Smooth muscle cell of the brain vasculature (primary cell): ENCODE measurements at regions not wholly inside any gene's neighbourhood (a gene's known extent, or its start where the extent isn't known, plus 50 kb on each side); places are given as distances from the start of the nearest gene placed in this dataset.

Experiments
- DNase-seq: peaks from one replicate; pipeline ENCODE4 v3.0.0-alpha.2; 2012; ENCODE audit warnings: low read depth, low spot score

DNA sequence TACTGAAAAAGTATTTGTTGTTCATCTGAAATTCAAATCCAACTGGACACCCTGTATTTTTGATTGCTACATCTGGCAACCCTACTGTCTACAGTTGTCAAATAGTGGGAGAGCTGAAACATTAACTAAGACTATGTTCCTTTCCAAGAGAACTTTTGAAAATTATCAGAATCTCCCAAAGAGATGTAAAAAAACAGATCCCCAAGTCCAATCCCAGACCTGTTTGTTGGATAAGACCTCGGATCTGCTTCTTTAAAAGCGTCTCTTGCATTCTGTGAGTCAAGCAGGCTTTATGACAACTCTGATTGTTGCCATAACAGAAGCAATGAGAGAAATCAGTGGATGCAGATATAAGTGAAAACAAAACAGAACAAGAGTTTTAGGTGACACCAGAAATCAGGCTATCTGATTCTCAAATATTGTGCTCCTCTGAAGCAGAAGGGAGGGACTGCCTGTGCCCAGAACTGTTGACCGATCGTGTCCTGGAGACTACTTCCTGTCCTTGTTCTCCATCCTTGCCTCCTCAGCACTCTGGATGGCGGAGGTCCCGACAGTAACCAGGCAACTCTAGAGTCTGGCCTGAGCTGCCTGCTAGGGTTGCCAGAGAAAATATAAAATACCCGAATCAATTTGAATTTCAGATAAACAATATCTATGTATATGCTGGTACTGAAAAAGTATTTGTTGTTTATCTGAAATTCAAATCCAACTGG is 853.8 kb downstream of the MAFB start:
- no peak for DNase-seq

DNA sequence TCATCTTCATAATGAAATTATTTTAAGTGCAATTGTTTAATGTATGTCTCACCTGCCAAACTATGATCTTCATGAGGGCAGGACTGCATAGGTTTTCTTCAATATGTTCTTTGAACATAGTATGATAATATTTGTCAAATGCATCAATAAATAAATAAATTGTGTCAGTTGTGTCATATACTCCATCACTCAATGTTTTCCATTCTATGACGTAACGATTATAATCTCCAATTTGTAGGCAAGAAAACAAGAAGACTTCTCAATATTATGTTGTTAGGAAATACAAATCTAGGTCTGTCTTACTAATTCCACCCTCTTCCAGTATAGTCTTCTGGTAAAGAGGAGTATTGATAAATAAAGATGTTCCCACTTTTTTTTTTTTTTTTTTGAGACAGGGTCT is 858.1 kb downstream of the MAFB start:
- no peak for DNase-seq

DNA sequence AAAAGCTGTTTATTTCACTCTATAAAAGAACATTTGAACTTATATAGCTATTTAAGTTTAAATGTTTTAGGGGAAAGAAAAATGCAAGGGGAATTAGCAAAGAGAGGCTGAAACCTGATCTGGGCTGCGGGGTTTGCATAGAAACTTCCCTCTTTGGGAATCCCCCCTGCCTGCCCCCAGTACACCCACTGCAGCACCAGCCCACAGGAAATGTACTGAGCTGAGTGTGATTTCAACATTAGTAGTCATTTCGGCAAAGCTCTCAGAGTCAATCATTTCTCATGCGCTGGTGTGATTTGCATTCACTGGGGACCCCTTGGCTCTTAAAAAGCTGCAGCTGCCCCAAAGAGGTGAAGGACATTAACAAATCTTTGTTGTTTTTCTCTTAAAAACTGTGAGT is 859.4 kb downstream of the MAFB start:
- no peak for DNase-seq

DNA sequence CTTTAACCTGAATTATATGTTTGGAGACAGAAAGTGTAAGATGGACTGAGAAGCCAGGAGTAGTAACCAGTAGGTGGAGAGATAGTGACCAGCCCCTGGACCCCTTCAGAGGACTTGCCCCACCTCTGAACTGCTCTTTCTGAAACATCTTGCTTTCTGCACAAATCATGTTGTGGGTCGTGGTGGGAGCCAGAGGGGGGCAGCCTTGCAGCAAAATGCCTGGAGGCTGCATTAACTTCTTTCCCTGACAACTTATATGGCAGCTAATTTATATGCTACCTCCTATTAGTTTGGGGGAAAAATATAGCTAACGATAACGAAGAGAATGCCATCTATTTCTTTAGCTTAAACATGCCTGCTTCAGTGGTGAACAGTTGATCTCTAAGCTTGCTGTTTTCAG is 859.8 kb downstream of the MAFB start:
- DNase-seq: no peak

DNA sequence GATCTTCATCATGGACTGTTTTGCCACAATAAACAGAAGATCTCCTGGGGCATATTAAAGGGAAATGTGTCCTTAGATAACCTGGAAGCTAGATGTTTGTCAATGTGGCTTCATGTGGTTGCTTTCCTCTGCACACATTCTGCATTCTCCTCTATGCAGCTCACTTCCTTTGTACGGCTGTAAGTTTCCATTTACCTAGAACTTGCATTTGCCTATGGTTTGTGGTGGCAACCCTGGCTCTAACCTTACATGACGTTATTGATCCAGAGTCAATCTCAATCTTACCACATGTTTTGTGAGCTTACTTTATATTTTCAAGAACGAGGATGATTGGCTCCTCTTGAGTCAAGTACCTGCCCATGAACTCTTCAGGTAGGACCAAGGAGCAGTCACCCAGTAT is 863.1 kb downstream of the MAFB start:
- DNase-seq: no peak

DNA sequence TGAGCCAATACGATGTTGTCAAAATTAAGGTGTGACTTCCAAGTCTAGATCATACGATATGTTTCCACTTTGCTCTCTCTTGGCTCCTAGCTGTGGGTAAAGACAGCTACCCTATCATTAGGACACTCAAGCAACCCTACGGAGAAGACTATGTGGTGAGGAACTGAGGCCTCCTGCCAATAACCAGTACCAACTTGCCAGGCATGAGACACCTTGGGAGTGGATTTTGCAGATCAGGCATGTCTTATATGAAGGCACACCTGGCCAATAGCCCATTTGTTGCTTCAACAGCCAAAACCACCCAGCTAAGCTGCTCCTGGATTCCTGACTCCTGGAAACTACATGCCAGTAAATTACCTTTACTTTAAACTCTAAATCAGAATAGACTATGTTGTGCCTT is 863.4 kb downstream of the DHX35 start:
- no peak for DNase-seq

DNA sequence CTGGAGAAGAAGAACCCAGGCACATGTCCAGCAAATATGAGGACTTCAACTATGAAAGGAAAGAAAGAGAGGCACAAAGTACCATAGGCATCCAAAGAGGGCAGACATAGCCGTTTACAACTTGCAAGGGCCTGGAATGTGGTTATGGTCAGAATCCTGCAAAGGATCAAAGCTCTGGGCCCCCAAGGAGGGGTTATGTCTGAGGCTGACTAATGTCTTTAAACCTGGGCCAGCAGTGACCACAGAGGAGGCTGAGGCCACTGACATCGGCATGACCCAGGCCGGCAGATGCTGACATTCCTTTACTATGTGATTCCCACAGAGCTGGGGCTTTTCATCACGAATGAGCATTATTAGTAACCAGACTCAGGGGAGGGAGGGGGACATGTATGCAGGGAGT is 861.1 kb downstream of the DHX35 start:
- DNase-seq: peak; percentile 83

DNA sequence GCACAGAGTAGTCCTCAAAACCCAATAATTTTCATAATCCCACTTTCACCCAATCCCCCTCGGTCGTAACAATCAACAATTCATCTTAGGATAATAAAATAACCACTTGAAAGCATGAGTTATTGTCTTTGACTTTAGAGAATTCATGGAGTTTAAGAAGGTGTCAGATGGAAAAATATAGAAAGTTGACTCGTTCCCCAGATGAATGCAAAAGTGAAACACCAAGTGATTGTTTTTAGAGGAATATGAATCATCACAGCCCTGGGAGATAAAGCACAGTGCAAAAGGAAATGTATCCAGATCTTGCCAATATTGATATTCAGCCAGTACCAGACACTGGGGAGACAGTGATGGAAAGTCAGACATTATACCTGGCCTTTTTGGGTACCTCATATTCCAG is 860.5 kb downstream of the DHX35 start:
- DNase-seq: peak; percentile 18

DNA sequence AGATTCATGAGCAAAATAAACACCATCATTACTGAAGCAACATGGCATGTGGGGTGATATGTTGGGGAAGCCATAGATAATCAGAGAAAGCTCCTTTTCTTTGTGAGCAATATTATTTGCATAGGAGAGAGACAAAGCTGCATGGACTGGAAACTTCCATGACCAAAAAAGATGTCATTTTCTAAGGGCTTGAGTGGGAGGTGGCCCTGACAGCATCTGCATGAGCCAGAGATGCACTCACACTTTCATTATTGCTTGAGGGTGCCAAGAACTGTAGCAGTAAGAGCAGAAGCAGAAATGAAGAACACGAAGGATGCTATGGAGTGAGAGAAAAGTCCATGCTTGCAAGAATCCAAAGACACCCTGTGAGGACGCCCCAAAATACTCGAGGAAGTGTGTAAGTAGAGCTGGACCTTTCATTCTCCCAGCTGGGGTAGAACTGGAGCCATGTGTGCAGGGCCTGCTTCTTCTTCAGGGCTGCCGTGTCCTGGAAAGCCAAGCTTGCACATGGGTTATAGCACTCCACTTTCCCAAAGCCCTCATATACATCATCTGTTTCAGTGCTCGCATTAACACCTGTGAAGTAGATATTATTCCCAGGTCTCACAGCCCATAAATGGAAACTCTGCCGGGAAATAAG is 851.2 kb downstream of the DHX35 start:
- DNase-seq: no peak

DNA sequence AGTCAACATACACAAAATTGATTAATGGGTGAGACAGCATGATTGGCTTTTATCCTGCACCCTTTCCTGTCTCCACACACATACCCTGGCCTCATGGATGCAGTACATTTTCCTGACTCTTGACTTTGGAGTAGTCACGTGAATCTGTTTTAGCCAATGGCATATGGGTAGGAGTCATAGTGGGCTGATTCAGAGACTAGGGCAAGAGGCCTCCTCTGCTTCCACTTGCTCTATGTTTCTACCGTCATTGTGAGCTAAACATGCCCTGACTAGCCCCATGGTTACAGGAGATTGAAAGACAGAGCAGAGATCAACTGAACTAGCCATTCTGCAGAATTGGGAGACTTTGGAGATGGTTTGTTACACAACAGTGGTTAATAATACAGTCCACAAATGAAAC is 850.0 kb downstream of the DHX35 start:
- no peak for DNase-seq

DNA sequence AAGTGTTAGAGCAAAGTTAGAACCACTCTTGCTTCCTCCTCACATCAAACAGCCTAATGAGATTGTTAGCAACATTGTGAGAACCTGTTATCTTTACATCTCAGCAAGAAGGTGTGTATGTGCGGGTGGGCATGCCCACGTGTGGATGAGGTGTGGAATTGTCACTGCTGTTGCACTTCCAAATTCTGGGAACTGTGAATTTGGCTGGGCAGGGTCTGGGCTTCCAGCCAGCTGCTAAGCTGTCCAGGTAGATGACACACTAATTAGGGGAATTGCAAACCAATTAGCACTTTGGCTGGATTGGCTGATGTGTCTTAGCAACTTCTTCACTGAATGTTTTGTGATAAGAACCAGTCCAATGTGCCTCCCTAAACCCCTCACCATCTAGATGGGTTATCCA is 848.2 kb downstream of the DHX35 start:
- DNase-seq: no peak

DNA sequence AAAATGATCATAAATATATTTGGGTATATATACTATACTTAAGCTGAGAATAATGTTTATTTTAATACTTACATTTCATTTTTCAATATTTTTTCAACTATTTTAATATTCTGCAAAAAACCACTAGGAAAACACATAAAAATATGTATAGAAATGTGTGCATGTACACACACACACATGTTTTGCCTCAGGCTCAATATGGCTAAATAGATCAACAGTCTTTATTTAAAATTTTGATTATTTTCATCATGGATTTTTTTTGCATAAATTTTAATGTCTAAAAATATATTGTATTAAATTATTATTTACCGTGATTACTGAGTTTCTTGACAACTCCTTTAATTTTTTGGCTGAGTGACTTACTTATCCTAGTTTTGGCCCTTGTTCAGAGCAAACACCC is 846.5 kb downstream of the DHX35 start:
- no peak for DNase-seq

DNA sequence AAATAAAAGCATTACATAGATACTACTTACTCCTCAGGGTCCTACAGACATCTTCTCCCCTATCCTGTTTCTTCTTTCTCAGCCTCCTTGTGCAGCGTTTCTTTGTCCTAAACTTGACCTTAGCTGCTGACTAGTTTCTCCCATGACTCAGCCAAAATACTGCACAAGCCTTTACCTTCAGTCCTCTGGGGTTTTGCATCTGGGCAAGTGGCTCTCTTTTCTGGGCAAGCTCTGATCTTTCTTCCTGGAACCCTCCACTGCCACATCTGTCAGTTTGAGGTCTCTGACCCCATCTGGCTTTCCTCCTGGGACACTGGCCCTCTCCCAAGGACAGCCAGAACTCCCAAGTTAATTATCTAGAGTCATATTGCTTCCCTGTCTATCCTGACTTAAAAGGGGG is 838.4 kb downstream of the DHX35 start:
- no peak for DNase-seq

DNA sequence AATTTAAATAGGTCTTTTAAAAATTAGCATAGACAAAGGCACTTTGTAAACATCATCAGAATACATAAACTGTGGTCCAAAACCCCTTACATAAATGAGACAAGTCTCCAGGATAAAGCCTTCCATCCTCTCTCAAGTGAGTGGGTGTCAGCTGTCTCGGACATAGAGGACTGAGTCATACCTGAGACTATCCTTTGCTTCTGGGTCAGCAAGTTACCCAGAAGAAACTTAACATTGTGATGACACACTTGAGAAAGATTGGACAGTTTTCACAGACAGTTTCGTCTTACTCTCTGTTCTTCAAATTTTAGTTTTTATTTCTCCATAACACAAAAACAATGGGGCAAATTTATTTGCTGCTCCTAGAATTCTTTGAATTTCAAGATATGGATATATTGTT is 838.0 kb downstream of the DHX35 start:
- no peak for DNase-seq

DNA sequence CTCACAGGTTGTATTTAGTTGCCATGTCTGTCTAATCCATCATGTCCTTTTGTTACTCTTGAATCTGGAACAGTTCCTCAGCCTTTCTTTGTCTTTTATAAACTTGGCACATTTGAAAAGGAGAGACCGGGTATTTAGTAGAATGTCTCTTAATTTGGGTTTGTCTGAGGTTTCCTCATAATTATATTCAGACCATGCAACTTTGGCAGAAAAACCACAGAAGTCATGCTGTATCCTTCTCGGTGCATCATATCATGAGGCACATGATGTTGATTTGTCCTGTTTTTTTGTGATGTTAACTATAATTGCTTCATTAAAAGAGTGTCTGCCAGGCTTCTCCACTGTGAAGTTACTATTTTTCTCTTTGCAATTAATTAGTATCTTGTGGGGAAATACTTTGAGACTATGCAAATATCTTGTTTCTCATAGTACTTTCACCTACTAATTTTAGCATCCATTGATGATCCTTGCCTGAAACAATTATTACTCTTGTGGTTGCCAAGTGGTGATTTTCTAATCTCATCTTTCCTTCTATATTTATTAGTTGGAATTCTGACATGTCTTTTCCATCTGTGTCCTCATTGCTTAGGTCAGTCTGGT is 837.3 kb downstream of the DHX35 start:
- no peak for DNase-seq

DNA sequence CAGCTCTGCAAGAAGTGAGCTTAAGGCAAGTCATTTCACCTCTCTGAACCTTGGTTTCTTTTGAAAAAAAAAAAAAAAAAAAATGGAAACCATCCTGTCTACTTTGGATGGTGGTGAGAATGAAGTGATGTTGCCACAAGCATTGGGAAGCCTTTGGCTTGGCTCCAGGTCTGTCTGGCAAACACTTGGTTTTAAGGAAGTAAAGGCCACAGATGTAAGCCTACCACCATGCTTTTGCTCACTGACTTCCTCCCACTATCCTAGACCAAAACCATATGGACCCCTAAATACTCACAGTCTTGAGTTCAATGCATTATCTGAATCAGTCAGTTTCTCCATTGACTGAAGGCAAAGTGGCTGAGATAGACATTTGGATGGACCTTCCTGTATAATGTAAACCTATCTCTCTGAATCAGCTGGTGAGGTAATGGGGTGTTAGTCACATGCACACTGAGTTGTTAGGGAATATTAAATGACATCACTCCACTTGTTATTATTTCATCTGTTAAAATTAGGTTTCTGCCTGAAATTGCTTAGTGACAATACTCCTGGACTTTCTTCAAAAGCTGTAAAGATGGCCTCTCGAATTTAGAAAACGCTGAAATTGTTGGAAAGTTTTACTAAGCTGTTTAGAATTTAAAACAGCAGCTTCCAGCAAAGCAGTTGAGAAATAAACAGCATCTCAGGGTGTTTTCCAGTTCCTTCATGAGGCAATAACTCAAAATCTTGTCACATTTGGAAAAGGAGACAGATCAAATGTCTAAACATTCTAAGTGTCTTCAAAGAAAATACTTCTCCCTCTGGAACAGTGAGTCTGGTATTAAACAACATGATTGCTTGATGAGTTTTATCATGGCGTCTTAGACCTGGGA is 833.5 kb downstream of the DHX35 start:
- no peak for DNase-seq

DNA sequence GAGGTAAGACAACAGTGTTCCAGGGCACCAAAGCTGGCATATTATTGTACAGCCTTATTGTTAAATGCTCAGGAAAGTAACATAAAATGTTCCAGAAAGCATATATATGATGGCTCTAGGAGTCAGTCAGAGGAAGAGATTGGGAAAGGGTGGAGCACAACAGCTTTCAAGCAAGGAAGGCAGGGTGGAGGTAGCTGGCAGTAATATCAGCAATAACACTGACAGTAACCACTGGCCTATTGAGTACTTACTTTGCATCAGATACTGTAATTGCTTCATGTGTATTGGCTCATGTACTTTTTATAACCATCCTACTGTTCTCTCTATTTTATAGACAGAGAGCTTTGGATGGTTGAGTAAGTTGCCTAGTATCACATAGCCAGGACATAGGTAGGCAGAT is 830.2 kb downstream of the DHX35 start:
- DNase-seq: no peak

DNA sequence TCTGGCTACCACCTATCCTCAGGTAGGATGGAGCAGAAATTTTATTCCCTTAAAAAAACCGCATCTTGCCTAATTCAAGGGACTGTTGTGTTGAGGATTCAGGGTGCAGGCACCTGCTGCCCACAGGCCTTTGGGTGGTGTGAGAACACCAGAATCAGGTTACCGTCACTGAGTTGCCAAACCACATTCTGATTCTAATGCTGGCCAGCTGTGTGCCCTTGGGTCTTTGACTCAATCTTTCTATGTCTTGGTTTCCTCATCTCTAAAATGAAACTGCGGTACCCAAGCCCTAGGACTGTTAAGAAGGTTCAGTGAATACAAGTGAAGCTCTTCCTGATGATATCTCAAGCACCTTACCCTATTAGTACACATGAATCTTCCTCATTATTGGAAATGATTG is 827.3 kb downstream of the DHX35 start:
- DNase-seq: no peak

DNA sequence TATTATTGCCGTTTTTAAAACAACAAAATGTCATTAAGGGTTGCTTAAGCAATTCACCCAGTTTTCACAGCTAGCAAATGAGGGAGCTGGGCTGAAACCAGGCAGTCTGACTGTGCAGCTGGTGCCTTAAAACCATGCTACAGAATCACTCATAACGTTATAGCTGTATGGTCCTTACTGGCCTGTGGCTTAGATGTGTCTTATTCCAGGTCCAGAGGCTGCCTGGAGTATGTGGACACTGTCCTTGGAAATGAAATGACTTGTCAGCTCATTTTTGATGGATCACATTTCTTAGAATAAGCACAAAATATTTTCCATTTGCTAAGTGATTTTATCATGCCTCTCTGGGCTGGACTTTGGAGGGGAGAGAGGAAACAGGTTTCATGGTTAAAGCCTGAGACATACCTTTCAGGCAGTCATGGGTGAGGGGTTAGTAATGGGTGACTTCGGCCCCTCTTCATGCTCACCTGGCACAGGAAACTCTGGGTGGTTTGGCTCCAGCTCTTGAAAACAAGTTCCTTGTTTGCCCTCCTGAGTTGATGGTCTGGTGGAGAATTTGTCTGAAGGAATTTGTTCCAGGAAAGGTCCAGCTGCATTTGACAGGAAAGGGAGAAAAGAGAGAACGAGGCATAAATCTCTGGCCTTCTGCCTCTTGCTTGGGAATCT is 823.2 kb downstream of the DHX35 start:
- no peak for DNase-seq

DNA sequence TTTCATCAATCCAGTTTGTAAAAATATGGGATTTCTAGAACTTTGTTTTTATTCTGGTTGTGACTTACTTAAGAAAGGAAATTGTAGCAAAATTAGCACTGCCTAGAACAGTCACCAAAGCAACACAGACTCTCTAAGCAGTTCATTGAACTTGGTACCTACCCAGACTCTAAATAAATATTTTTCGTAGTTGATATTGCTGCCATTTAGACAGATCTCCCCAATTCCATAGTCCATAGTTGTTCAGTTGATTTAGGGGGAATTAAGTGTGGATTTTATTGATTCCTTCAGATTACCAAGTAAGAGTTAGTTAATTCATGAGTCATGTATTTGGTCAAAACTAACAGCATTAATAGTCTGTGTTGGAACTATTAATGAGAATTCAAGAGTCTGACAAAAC is 822.5 kb downstream of the DHX35 start:
- no peak for DNase-seq

DNA sequence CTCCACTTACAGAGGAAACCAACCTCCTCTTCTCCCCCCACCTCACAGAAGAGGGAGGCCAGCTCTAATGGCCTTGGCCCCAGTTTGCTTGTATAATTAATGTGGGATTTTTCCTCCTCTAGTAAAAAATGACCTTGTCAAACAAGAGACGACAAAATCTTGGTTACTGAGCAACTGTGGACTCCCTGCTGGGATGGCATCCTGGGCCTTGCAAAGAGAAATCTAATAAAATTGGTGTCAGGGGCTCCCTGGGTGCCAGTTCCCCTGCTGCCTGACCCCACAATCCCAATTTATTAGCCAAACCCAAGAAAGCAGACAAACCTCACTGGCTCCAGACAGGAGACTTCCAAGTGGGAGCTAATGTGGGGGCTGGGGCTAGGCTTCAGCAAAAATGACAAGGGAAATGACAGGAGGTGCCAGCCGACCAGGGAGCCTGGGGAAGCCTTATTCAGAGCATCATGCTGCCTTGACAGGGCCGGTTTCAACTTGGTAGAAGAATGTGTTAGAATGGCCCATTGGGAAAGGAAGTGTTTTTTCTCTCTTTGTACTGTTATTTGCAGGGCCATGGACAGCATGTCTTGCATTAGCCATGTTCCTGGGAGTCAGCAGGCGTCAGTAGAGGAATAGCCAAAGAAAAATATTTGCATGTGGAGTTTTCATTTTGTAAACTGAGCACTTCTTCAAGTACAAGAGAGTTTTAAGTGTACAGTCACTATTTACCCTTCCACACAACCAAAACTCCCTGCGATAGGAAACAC is 816.9 kb downstream of the DHX35 start:
- no peak for DNase-seq
